Psoas muscle (tissue), 7 donors: ENCODE measurements at regions not wholly inside any gene's neighbourhood (a gene's known extent, or its start where the extent isn't known, plus 50 kb on each side); places are given as distances from the start of the nearest gene placed in this dataset.
"Not testable (repeated sequence)": the region's sequence is repeated elsewhere in the genome, so short reads cannot be mapped to it uniquely, and the experiment has no call there.

Experiments
- ATAC-seq, 4 donors: fragments of 200-7000 bp; cut with Tn5 transposase; one replicate each; pipeline ENCODE4 v1.9.1; 2020; ENCODE audit warnings: moderate library complexity in 3 of 4, mild to moderate bottlenecking in 2 of 4
- DNase-seq, 2 donors: peaks; one replicate each; pipeline ENCODE4 v3.0.0-alpha.2; 2020
- H3K27ac ChIP-seq: fragments of 200-600 bp; one replicate; pipeline ENCODE4 v1.8.0; 2022
- H3K27me3 ChIP-seq, 3 donors: fragments of 200-600 bp in 1 of 3; one replicate each; pipeline versions ENCODE4 v1.6.1 to v1.8.0; 2013 to 2022; ENCODE audit warnings: low read length in 2 of 3, mild to moderate bottlenecking in 2 of 3, moderate library complexity in 1 of 3; ENCODE audit not compliant: insufficient read depth in 3 of 3
- H3K36me3 ChIP-seq, 2 donors: fragments of 200-600 bp in 1 of 2; one replicate each; pipeline versions ENCODE4 v1.6.1 to v1.8.0; 2013 to 2022; ENCODE audit warnings: low read depth in 1 of 2, mild to moderate bottlenecking in 1 of 2, moderate library complexity in 1 of 2; ENCODE audit not compliant: insufficient read depth in 1 of 2
- H3K4me1 ChIP-seq: fragments of 200-600 bp; one replicate; pipeline ENCODE4 v1.8.0; 2022
- H3K4me3 ChIP-seq: fragments of 200-600 bp; one replicate; pipeline ENCODE4 v1.8.0; 2022; ENCODE audit warnings: mild to moderate bottlenecking
- H3K9me3 ChIP-seq: fragments of 200-600 bp; one replicate; pipeline ENCODE4 v1.8.0; 2022
- CTCF ChIP-seq: fragments of 200-600 bp; IDR thresholded peaks from one replicate; pipeline ENCODE4 v1.8.0; 2022; ENCODE audit warnings: antibody characterized with exemption
- WGBS, 3 donors: extraction: QIAGEN DNeasy Blood & Tissue Kit; methylation state at CpG; one replicate each; pipeline versions ENCODE4 v1.1.6 to v1.1.7; 2013; 5-methylcytosine and 5-hydroxymethylcytosine counted together
- intact Hi-C, 2 donors: fragments of 100-400 bp; cut with DNase I; formaldehyde crosslinking; loops; one replicate each; pipeline versions ENCODE4 v1.11.0 to v1.14.2; 2022
- donor health status: healthy with polysubstance abuse.
- donor health status: DM: no; HTN: no; CAD: no; lungs with moderate emphysema.
- donor health status: Bipolar disorder and iron deficiency.
- donor health status: healthy.
- donor health status: DM: yes; HTN: yes; CAD: no.
- donor health status: DM: no; HTN: no; CAD: no.
- donor health status: DM: yes; HTN: yes; CAD: no.

- H3K27me3 ChIP-seq: no peaks in the 10 kb centered on the region
- H3K27ac ChIP-seq: no peak overlapping the region
- no peak for TF ChIP-seq CTCF
- intact Hi-C loops: no loop called here
- H3K36me3 ChIP-seq: no peaks in the 10 kb centered on the region
- ATAC-seq (no peak), DNase-seq (no peak)
- H3K4me1 ChIP-seq: no peaks in the 10 kb centered on the region
- no peaks in the 10 kb centered on the region for H3K9me3 ChIP-seq
- no peak overlapping the region for H3K4me3 ChIP-seq
Measured at GRCh38 chr10:16011548-16011947, 151.2 kb upstream of the MINDY3 start.

GRCh38 chr10:16014469-16014868 is 154.2 kb upstream of the MINDY3 start:
- DNase-seq (no peak), ATAC-seq (no peak)
- TF ChIP-seq CTCF: no peak
- Histone ChIP-seq H3K4me3 (no peak overlapping the region), H3K36me3 (no peaks in the 10 kb centered on the region), H3K4me1 (no peaks in the 10 kb centered on the region), H3K27me3 (no peaks in the 10 kb centered on the region), H3K27ac (no peak overlapping the region), H3K9me3 (no peaks in the 10 kb centered on the region)
- WGBS, 3 donors: 59 to 67% (median 62%) methylated on average over 3 of the region's 3 CpGs
- intact Hi-C loops: no loop called here

GRCh38 chr10:16016688-16017087 is 156.4 kb upstream of the MINDY3 start:
- intact Hi-C loops: no loop called here
- Histone ChIP-seq H3K4me3 (no peak overlapping the region), H3K9me3 (peaks cover 8% of the 10 kb centered on the region), H3K36me3 (no peaks in the 10 kb centered on the region), H3K27ac (no peak overlapping the region), H3K27me3 (no peaks in the 10 kb centered on the region), H3K4me1 (no peaks in the 10 kb centered on the region)
- no peak for ATAC-seq
- WGBS, 3 donors: 60 to 64% (median 63%) methylated on average over 4 of the region's 4 CpGs
- DNase-seq: no peak
- TF ChIP-seq CTCF: no peak

GRCh38 chr10:16020836-16021235 is 160.5 kb upstream of the MINDY3 start:
- no peak for ATAC-seq
- H3K4me1 ChIP-seq: no peaks in the 10 kb centered on the region
- H3K27me3 ChIP-seq: no peaks in the 10 kb centered on the region
- WGBS, 3 donors: 0 to 63% (median 60%) methylated on average over 1 of the region's 1 CpG
- no peak overlapping the region for H3K27ac ChIP-seq
- intact Hi-C loops: no loop called here
- H3K9me3 ChIP-seq: peaks cover 8% of the 10 kb centered on the region
- H3K4me3 ChIP-seq: no peak overlapping the region
- DNase-seq: no peak
- TF ChIP-seq CTCF: no peak
- no peaks in the 10 kb centered on the region for H3K36me3 ChIP-seq

GRCh38 chr10:16026832-16027231 is 166.5 kb upstream of the MINDY3 start:
- intact Hi-C loops, H3K27me3 ChIP-seq, H3K9me3 ChIP-seq, H3K4me3 ChIP-seq, DNase-seq, ATAC-seq, H3K4me1 ChIP-seq, H3K36me3 ChIP-seq, H3K27ac ChIP-seq: not testable (repeated sequence)
- WGBS, 3 donors: 50 to 63% (median 57%) methylated on average over 14 of the region's 14 CpGs
